Activated T-cell treated with anti-CD3 and anti-CD28 coated beads, Interleukin-2, amount 50 U/mL, for 4 hours (primary cell): ENCODE measurements at regions not wholly inside any gene's neighbourhood (a gene's known extent, or its start where the extent isn't known, plus 50 kb on each side); places are given as distances from the start of the nearest gene placed in this dataset.

Source experiments
- ATAC-seq, 2 donors: fragments of 200-7000 bp; cut with Tn5 transposase; one replicate each; pipeline ENCODE4 v1.10.0; 2021
- DNase-seq: peaks from one replicate; pipeline ENCODE4 v3.0.0-alpha.2; 2020
- H3K27me3 Mint-ChIP-seq: one replicate; pipeline ENCODE4 v1.8.0; 2021; ENCODE audit warnings: low read depth, mixed read lengths
- H3K36me3 Mint-ChIP-seq: one replicate; pipeline ENCODE4 v1.8.0; 2022; ENCODE audit warnings: mixed read lengths; ENCODE audit not compliant: insufficient read depth
- H3K4me1 Mint-ChIP-seq: one replicate; pipeline ENCODE4 v1.8.0; 2021; ENCODE audit warnings: low read depth, mixed read lengths
- H3K4me3 Mint-ChIP-seq: one replicate; pipeline ENCODE4 v1.8.0; 2021; ENCODE audit warnings: mild to moderate bottlenecking, moderate library complexity, mixed read lengths
- H3K9me3 Mint-ChIP-seq: one replicate; pipeline ENCODE4 v1.8.0; 2021; ENCODE audit warnings: mixed read lengths

DNA sequence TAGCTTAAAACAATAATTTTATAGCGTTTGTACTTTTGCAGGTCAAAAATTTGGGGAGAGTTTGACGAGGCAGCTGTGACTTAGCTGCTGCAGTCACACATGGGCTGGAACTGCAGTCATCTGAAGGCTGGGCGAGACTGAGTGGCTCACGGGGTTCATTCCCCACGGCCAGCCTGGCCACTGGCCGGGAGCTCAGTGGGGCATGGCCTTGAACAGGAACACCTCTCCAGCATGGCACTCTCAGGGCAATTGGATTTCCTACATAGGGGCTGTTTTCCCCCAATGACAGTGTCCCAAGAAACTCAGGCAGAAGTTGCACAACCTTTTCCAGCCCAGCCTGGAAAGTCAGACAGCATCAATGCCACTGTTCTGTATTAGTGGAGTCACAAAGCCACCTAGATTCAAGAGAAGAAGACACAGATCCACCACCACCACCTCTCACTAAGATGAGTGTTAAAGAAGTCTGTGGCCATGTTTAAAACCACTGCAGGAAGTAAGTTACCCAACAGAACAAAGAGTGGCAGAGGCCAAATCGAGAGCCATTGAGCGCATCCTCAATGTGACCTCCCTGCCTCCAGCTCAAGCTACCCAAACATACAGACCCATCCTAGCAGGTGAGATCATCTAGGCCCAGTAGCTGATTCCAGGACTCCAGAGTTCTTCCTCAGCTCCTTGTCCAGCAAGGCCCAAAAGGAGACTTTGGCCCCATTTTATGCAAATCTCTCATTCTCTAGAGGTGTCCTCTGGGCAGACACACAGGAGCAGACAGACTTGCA is 618.7 kb upstream of the CADM1 start:
- Mint-ChIP-seq H3K4me1 (no peaks in the 10 kb centered on the region), H3K36me3 (no peaks in the 10 kb centered on the region), H3K4me3 (no peak overlapping the region), H3K27me3 (peaks cover 5% of the 10 kb centered on the region), H3K9me3 (no peaks in the 10 kb centered on the region)
- ATAC-seq, result no peak
- no peak for DNase-seq

- Mint-ChIP-seq H3K27me3 (peaks cover 4% of the 10 kb centered on the region), H3K4me1 (no peaks in the 10 kb centered on the region), H3K36me3 (no peaks in the 10 kb centered on the region), H3K4me3 (no peak overlapping the region), H3K9me3 (peaks cover 10% of the 10 kb centered on the region)
- ATAC-seq (no peak), DNase-seq (no peak)
These were observed 614.9 kb upstream of the CADM1 start for GRCh38 chr11:116119158-116119557.

DNA sequence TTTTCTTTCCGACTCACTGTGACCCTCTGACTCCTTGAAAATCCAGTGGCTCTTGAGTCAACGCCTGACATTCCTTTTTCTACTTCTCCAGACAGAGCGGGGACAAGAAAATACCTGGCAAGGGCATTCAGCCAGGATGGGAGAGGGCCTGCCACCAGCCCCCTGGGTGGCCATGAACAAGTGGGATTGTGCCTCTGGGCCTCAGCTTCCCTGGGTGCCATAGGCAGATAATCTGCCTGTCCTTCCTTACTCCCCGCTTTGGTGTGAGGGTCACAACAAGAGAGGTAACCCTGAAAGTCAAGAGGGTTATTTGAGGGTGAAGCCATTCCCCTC is 613.9 kb upstream of the CADM1 start:
- no peaks in the 10 kb centered on the region for H3K4me1 Mint-ChIP-seq
- H3K4me3 Mint-ChIP-seq, result no peak overlapping the region
- ATAC-seq, result no peak
- H3K36me3 Mint-ChIP-seq, result no peaks in the 10 kb centered on the region
- H3K9me3 Mint-ChIP-seq, result peaks cover 16% of the 10 kb centered on the region
- peaks cover 4% of the 10 kb centered on the region for H3K27me3 Mint-ChIP-seq
- no peak for DNase-seq

GRCh38 chr11:116117331-116118137 is 613.3 kb upstream of the CADM1 start:
- H3K9me3 Mint-ChIP-seq, result peaks cover 17% of the 10 kb centered on the region
- H3K4me1 Mint-ChIP-seq, result no peaks in the 10 kb centered on the region
- H3K4me3 Mint-ChIP-seq, result no peak overlapping the region
- no peaks in the 10 kb centered on the region for H3K36me3 Mint-ChIP-seq
- peaks cover 4% of the 10 kb centered on the region for H3K27me3 Mint-ChIP-seq
- ATAC-seq (no peak), DNase-seq (no peak)

DNA sequence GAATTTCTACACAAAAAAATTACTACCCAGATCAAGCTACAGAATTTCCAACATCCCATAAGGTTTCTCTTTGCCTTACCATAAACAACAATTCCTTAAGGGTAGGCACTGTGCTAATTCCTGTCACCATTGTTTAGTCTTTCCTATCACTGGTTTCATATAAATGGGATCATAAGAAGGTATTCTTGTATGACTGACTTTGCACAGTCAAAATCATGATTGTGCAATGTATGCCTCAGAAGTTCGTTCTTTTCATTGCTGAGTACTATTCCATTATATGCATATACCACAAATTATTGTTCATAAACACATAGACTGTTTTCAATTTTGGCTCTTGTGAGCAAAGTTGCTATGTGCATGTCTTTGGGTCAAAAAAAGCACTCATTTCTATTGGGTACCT is 611.6 kb upstream of the CADM1 start:
- no peak for ATAC-seq
- Mint-ChIP-seq H3K27me3 (peaks cover 4% of the 10 kb centered on the region), H3K36me3 (no peaks in the 10 kb centered on the region), H3K9me3 (peaks cover 17% of the 10 kb centered on the region), H3K4me1 (no peaks in the 10 kb centered on the region), H3K4me3 (no peak overlapping the region)
- no peak for DNase-seq

GRCh38 chr11:116114198-116114651 is 610.0 kb upstream of the CADM1 start:
- Mint-ChIP-seq H3K4me1 (no peaks in the 10 kb centered on the region), H3K9me3 (peaks cover 17% of the 10 kb centered on the region), H3K27me3 (peaks cover 4% of the 10 kb centered on the region), H3K4me3 (no peak overlapping the region), H3K36me3 (no peaks in the 10 kb centered on the region)
- DNase-seq, result no peak
- ATAC-seq, result no peak

- DNase-seq (no peak), ATAC-seq (no peak)
- H3K4me1 Mint-ChIP-seq, result no peaks in the 10 kb centered on the region
- peaks cover 17% of the 10 kb centered on the region for H3K9me3 Mint-ChIP-seq
- H3K4me3 Mint-ChIP-seq, result no peak overlapping the region
- no peaks in the 10 kb centered on the region for H3K27me3 Mint-ChIP-seq
- H3K36me3 Mint-ChIP-seq, result no peaks in the 10 kb centered on the region
These were observed 608.1 kb upstream of the CADM1 start for GRCh38 chr11:116112087-116112935.

- H3K9me3 Mint-ChIP-seq, result peaks cover 15% of the 10 kb centered on the region
- no peaks in the 10 kb centered on the region for H3K36me3 Mint-ChIP-seq
- H3K4me1 Mint-ChIP-seq, result no peaks in the 10 kb centered on the region
- H3K27me3 Mint-ChIP-seq, result no peaks in the 10 kb centered on the region
- ATAC-seq, result no peak
- no peak overlapping the region for H3K4me3 Mint-ChIP-seq
- no peak for DNase-seq
These were observed 607.3 kb upstream of the CADM1 start for GRCh38 chr11:116111546-116111945.

- Mint-ChIP-seq H3K4me3 (no peak overlapping the region), H3K4me1 (no peaks in the 10 kb centered on the region), H3K36me3 (no peaks in the 10 kb centered on the region), H3K27me3 (no peaks in the 10 kb centered on the region), H3K9me3 (peaks cover 11% of the 10 kb centered on the region)
- no peak for DNase-seq
- no peak for ATAC-seq
These were observed 606.6 kb upstream of the CADM1 start for GRCh38 chr11:116110802-116111201.

DNA sequence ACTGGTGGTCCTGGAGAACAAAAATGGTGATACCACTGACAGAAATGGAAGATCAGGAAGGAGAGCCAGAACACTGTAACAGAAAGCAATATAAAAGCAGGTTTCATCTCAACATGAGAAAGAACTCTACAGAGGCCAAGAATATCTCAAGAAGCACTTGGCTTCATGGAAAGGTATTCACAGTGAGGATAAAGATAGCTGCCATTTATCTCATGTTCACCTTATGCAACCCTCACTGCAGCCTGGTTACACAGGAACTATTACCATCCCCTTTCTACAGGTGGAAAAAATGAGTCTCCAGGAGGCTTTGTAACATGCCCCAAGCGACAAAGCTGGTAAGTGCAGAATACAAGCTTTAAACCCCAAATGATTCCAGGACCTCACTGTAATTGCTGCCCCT is 606.1 kb upstream of the CADM1 start:
- Mint-ChIP-seq H3K9me3 (peaks cover 11% of the 10 kb centered on the region), H3K27me3 (no peaks in the 10 kb centered on the region), H3K4me1 (no peaks in the 10 kb centered on the region), H3K36me3 (no peaks in the 10 kb centered on the region), H3K4me3 (no peak overlapping the region)
- no peak for DNase-seq
- no peak for ATAC-seq

DNA sequence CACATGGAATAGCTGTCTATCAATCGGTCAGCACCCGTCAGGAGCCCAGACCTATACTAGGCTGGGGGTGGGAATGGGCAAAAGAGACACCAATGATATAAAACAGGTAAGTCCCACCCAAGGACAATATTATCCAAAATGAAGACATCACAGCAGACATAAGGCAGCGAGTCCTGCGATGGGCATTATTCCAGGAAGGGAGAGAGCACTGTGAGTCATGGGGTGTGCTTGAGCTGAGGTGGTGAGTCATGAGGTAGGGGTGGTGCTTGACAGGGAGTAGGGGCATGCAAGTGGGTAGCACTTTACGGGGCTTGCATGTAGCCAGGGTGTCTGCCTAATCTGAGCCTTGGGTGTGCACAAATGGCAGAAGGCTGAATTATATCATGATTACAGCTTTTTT is 605.0 kb upstream of the CADM1 start:
- peaks cover 8% of the 10 kb centered on the region for H3K9me3 Mint-ChIP-seq
- H3K4me3 Mint-ChIP-seq, result no peak overlapping the region
- no peaks in the 10 kb centered on the region for H3K4me1 Mint-ChIP-seq
- no peak for ATAC-seq
- no peak for DNase-seq
- H3K36me3 Mint-ChIP-seq, result no peaks in the 10 kb centered on the region
- no peaks in the 10 kb centered on the region for H3K27me3 Mint-ChIP-seq

GRCh38 chr11:116108161-116108560 is 603.9 kb upstream of the CADM1 start:
- no peak for DNase-seq
- H3K4me3 Mint-ChIP-seq, result no peak overlapping the region
- ATAC-seq, result no peak
- H3K27me3 Mint-ChIP-seq, result no peaks in the 10 kb centered on the region
- no peaks in the 10 kb centered on the region for H3K4me1 Mint-ChIP-seq
- H3K9me3 Mint-ChIP-seq, result peaks cover 1% of the 10 kb centered on the region
- no peaks in the 10 kb centered on the region for H3K36me3 Mint-ChIP-seq

- H3K4me3 Mint-ChIP-seq, result no peak overlapping the region
- ATAC-seq (no peak), DNase-seq (no peak)
- H3K4me1 Mint-ChIP-seq, result no peaks in the 10 kb centered on the region
- H3K27me3 Mint-ChIP-seq, result peaks cover 3% of the 10 kb centered on the region
- H3K9me3 Mint-ChIP-seq, result no peaks in the 10 kb centered on the region
- no peaks in the 10 kb centered on the region for H3K36me3 Mint-ChIP-seq
These were observed 603.0 kb upstream of the CADM1 start for GRCh38 chr11:116107229-116107628.

DNA sequence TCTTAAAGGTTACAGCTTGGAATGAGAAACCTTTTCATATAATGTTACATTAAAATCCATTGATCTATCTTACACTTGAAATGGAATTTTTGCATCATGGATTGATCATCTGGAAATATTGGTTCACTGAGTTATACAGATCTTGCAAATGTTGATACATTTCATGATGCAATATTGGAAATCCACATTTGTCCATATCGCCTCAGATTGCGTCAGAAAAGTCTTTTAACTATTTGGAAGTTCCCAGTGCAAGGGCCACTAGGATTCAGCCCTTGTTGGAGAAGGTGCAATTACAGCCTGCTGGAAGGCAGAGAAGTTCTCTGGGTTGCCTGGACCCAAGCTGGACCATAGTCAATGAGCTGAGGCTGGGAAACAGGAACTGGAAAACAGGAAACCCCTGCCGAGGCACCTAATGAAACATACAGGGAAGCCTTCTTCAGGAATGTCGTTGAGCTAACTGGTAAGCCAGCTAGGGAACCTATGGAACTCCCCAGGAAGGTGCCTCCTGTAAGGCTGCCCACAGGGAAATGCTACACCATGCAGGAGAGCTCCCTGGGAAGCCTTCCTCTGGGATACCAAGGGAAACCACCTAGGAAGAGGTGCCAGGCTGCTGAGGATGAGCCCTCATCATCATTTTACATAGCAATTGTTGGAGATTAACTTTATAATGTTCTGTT is 600.4 kb upstream of the CADM1 start:
- H3K4me3 Mint-ChIP-seq, result no peak overlapping the region

More for the DNA sequence above, 600.4 kb upstream of the CADM1 start:
- H3K36me3 Mint-ChIP-seq, result no peaks in the 10 kb centered on the region
- peaks cover 3% of the 10 kb centered on the region for H3K27me3 Mint-ChIP-seq
- no peaks in the 10 kb centered on the region for H3K4me1 Mint-ChIP-seq
- DNase-seq (no peak), ATAC-seq (no peak)
- no peaks in the 10 kb centered on the region for H3K9me3 Mint-ChIP-seq
